ENCODE measurements at regions not wholly inside any gene's neighbourhood (a gene's known extent, or its start where the extent isn't known, plus 50 kb on each side); places are given as distances from the start of the nearest gene placed in this dataset.

- no peak for TF ChIP-seq CTCF (IDR thresholded peaks at IDR 0.05; ENCODE audit: low read length)
- TF ChIP-seq EZH2 (IDR thresholded peaks at IDR 0.05; ENCODE audit: borderline replicate concordance, low read length), result no peak
Observed at GRCh38 chr5:2281446-2281845, 398.7 kb upstream of the IRX4 start.

Measured in OCI-LY1 (cell line).